B cell (primary cell): ENCODE measurements at regions not wholly inside any gene's neighbourhood (a gene's known extent, or its start where the extent isn't known, plus 50 kb on each side); places are given as distances from the start of the nearest gene placed in this dataset.

Experiments used
- ATAC-seq: fragments of 200-7000 bp; cut with Tn5 transposase; one replicate; pipeline ENCODE4 v1.10.0; 2021; ENCODE audit warnings: low read depth, mild to moderate bottlenecking, moderate number of reproducible peaks, moderate library complexity
- CTCF ChIA-PET: fragments of 350-600 bp; sonication (Branson Sonifier 250); formaldehyde crosslinking; loops from one replicate; lab custom pipeline; 2021; ENCODE audit warnings: antibody characterized with exemption, inconsistent platforms; lab: Charles Lee
- POLR2A ChIA-PET: fragments of 350-600 bp; sonication (Branson Sonifier 250); formaldehyde crosslinking; loops from one replicate; lab custom pipeline; 2021; ENCODE audit warnings: antibody characterized with exemption; lab: Charles Lee
- DNase-seq: peaks from one replicate; pipeline ENCODE4 v3.0.0; 2013
- H2AFZ ChIP-seq: 2 replicates; pipeline ENCODE4 v1.6.1; 2012; ENCODE audit warnings: mild to moderate bottlenecking, low read depth, low read length; ENCODE audit not compliant: insufficient read depth, poor library complexity, severe bottlenecking
- H3K27ac ChIP-seq, 2 donors: 1 replicate in 1 of 2; 2 replicates in 1 of 2; pipeline ENCODE4 v1.5.1; 2012 to 2013; ENCODE audit warnings: low read length in 2 of 2, mild to moderate bottlenecking in 2 of 2, moderate library complexity in 1 of 2
- H3K27me3 ChIP-seq, 4 experiments: fragments of 200-600 bp in 1 of 4; sonication (generic) in 1 of 4; replicated peaks in 1 of 4; 1 replicate in 2 of 4; 2 replicates in 2 of 4; pipeline versions ENCODE4 v1.6.1 to v1.7.0; 2013 to 2016; ENCODE audit warnings: low read length in 3 of 4, mild to moderate bottlenecking in 2 of 4, mixed read lengths in 1 of 4, moderate library complexity in 1 of 4; ENCODE audit not compliant: insufficient read depth in 4 of 4, control insufficient read depth in 3 of 4; ENCODE audit errors: control extremely low read depth in 1 of 4
- H3K36me3 ChIP-seq, 2 experiments: replicated peaks in 1 of 2; 1 replicate in 1 of 2; 2 replicates in 1 of 2; pipeline versions ENCODE4 v1.6.1 to v1.7.1; 2013; ENCODE audit warnings: low read length in 1 of 2; ENCODE audit not compliant: insufficient read depth in 2 of 2, control insufficient read depth in 1 of 2; ENCODE audit errors: control extremely low read depth in 1 of 2, extremely low read depth in 1 of 2
- H3K4me1 ChIP-seq, 2 donors: fragments of 200-600 bp in 1 of 2; sonication (generic) in 1 of 2; 1 replicate in 1 of 2; 2 replicates in 1 of 2; pipeline versions ENCODE4 v1.5.1 to v1.6.1; 2013 to 2017; ENCODE audit warnings: low read length in 2 of 2; ENCODE audit not compliant: control insufficient read depth in 2 of 2, insufficient read depth in 2 of 2
- H3K4me2 ChIP-seq: replicated peaks from 2 replicates; pipeline ENCODE3; 2012; ENCODE audit warnings: mild to moderate bottlenecking, low read depth, low read length; ENCODE audit not compliant: poor library complexity, severe bottlenecking
- H3K4me3 ChIP-seq, 5 experiments: fragments of 200-600 bp in 1 of 5; sonication (generic) in 1 of 5; 1 replicate in 3 of 5; 2 replicates in 2 of 5; pipeline versions ENCODE4 v1.5.1 to v1.7.0; 2011 to 2016; ENCODE audit warnings: low read length in 4 of 5, mild to moderate bottlenecking in 4 of 5, low read depth in 2 of 5, control low read depth in 1 of 5, moderate library complexity in 1 of 5; ENCODE audit not compliant: insufficient read depth in 1 of 5; ENCODE audit errors: control extremely low read depth in 1 of 5, extremely low read depth in 1 of 5
- H3K79me2 ChIP-seq: fragments of 200-600 bp; sonication (generic); one replicate; pipeline ENCODE4 v1.6.0; 2016; ENCODE audit warnings: low read length; ENCODE audit not compliant: control insufficient read depth, insufficient read depth
- H3K9ac ChIP-seq: fragments of 200-600 bp; sonication (generic); 2 replicates; pipeline ENCODE4 v1.6.1; 2017; ENCODE audit warnings: mild to moderate bottlenecking, low read length, moderate library complexity
- H3K9me3 ChIP-seq, 3 donors: one replicate each; pipeline versions ENCODE4 v1.6.1 to v1.7.1; 2013; ENCODE audit warnings: low read length in 2 of 3; ENCODE audit not compliant: control insufficient read depth in 2 of 3, insufficient read depth in 1 of 3; ENCODE audit errors: control extremely low read depth in 1 of 3
- H4K20me1 ChIP-seq: 2 replicates; pipeline ENCODE4 v1.6.0; 2012; ENCODE audit warnings: mild to moderate bottlenecking, low read length; ENCODE audit not compliant: insufficient read depth, control insufficient read depth, poor library complexity, severe bottlenecking
- H3K27ac Mint-ChIP-seq: one replicate; pipeline ENCODE4 v1.8.0; 2021; ENCODE audit warnings: mixed read lengths
- H3K27me3 Mint-ChIP-seq: one replicate; pipeline ENCODE4 v1.8.0; 2021; ENCODE audit warnings: mixed read lengths
- H3K4me1 Mint-ChIP-seq: one replicate; pipeline ENCODE4 v1.8.0; 2021; ENCODE audit warnings: mixed read lengths
- H3K4me3 Mint-ChIP-seq: one replicate; pipeline ENCODE4 v1.8.0; 2021; ENCODE audit warnings: mixed read lengths
- H3K9me3 Mint-ChIP-seq: one replicate; pipeline ENCODE4 v1.8.0; 2022; ENCODE audit warnings: mixed read lengths; ENCODE audit not compliant: insufficient read depth
- CTCF ChIP-seq: fragments of 200-600 bp; IDR thresholded peaks from one replicate; pipeline ENCODE4 v1.8.0; 2022; ENCODE audit warnings: antibody characterized with exemption, mild to moderate bottlenecking
- EZH2 ChIP-seq: IDR thresholded peaks from 2 replicates; pipeline ENCODE4 v1.6.1; 2012; ENCODE audit warnings: borderline replicate concordance, low read depth, mild to moderate bottlenecking, moderate library complexity, low read length; ENCODE audit not compliant: insufficient read depth, poor library complexity, severe bottlenecking
- WGBS: methylation state at CpG from one replicate; pipeline ENCODE4 v1.1.5; 2013; ENCODE audit warnings: missing lambda C conversion rate; ENCODE audit not compliant: insufficient coverage; 5-methylcytosine and 5-hydroxymethylcytosine counted together
- intact Hi-C: fragments of 100-400 bp; cut with micrococcal nuclease; formaldehyde crosslinking; loops from one replicate; pipeline ENCODE4 v1.10.0; 2022

DNA sequence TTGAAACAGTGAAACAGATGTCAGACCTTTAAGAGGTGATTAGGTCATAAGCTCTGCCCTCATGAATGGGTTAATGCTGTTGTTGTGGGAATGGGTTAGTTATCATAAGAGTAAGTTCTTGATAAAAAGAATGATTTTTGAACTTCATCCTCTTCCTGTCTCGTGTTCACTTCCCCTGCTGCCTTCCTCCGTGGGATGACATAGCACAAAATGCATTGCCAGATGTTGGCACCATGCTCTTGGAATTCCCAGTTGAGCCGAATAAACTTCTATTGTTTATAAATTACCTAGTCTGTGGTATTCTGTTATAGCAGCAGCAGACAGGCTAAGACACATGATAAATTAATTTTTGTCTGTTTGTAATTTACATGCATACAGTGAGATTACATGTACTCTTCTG, 112.0 kb upstream of the LRRC7 start:
- no peak overlapping the region for H3K27ac ChIP-seq
- intact Hi-C loops: no loop called here
- H3K36me3 ChIP-seq: no peaks in the 10 kb centered on the region
- ATAC-seq (no peak), DNase-seq (no peak)
- H3K9me3 ChIP-seq: peaks cover 0 to 6% (median 0%) of the 10 kb centered on the region in 3 donors
- no peaks in the 10 kb centered on the region for H3K79me2 ChIP-seq
- no peak overlapping the region for H3K4me3 ChIP-seq
- no peak overlapping the region for H3K4me2 ChIP-seq
- H3K9me3 Mint-ChIP-seq: peaks cover 4% of the 10 kb centered on the region
- TF ChIP-seq CTCF (no peak), EZH2 (no peak)
- H3K27me3 ChIP-seq: no peaks in the 10 kb centered on the region
- no peak overlapping the region for H3K9ac ChIP-seq
- H3K27me3 Mint-ChIP-seq: no peaks in the 10 kb centered on the region
- no peaks in the 10 kb centered on the region for H4K20me1 ChIP-seq
- H3K4me1 ChIP-seq: no peaks in the 10 kb centered on the region
- H2AFZ ChIP-seq: no peak overlapping the region
- H3K4me1 Mint-ChIP-seq: no peaks in the 10 kb centered on the region
- CTCF ChIA-PET: no interaction called here
- no peak overlapping the region for H3K27ac Mint-ChIP-seq
- WGBS: no CpG with 5 or more reads among the region's 3 CpGs
- H3K4me3 Mint-ChIP-seq: no peak overlapping the region
- POLR2A ChIA-PET: no interaction called here

DNA sequence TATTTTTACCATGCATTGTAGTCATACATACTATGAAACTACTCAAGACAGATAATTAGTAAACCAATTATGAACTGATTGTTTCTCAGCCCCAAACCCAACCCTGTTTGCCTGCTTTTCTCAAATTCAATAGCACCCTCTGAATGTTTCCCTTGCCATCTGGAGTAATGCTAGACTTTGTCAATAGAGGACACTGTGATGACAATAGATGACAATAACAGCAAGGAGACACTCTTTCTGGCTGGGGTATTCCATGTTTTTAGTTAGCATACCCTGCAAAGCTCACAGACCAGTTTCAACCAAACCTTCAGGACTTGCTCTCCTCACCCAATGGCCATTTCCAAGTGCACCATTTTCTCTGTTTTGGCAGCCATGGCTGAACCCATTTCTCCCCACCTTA, 108.5 kb upstream of the LRRC7 start:
- Histone ChIP-seq H3K4me1 (no peaks in the 10 kb centered on the region), H3K9ac (no peak overlapping the region), H4K20me1 (no peaks in the 10 kb centered on the region), H3K27ac (no peak overlapping the region), H3K79me2 (no peaks in the 10 kb centered on the region), H3K4me2 (no peak overlapping the region), H3K9me3 (peaks cover 0 to 6% (median 0%) of the 10 kb centered on the region in 3 donors), H3K36me3 (no peaks in the 10 kb centered on the region), H2AFZ (no peak overlapping the region), H3K4me3 (no peak overlapping the region), H3K27me3 (no peaks in the 10 kb centered on the region)
- H3K4me1 Mint-ChIP-seq: no peaks in the 10 kb centered on the region
- CTCF ChIA-PET: no interaction called here
- POLR2A ChIA-PET: no interaction called here
- TF ChIP-seq CTCF (no peak), EZH2 (no peak)
- no peak overlapping the region for H3K4me3 Mint-ChIP-seq
- no peak for ATAC-seq
- DNase-seq: no peak
- intact Hi-C loops: no loop called here
- H3K27me3 Mint-ChIP-seq: no peaks in the 10 kb centered on the region
- peaks cover 7% of the 10 kb centered on the region for H3K9me3 Mint-ChIP-seq
- no peak overlapping the region for H3K27ac Mint-ChIP-seq
